Astrocyte (in vitro differentiated cells and primary cell): ENCODE measurements at regions not wholly inside any gene's neighbourhood (a gene's known extent, or its start where the extent isn't known, plus 50 kb on each side); places are given as distances from the start of the nearest gene placed in this dataset.
"Not testable (repeated sequence)": the region's sequence is repeated elsewhere in the genome, so short reads cannot be mapped to it uniquely, and the experiment has no call there.

Experiments
- CTCF ChIP-seq: IDR thresholded peaks from 2 replicates; pipeline ENCODE4 v1.5.1; 2011; ENCODE audit warnings: low read depth, mild to moderate bottlenecking, inconsistent platforms, low read length, moderate library complexity; ENCODE audit not compliant: insufficient read depth
- EZH2 ChIP-seq: IDR thresholded peaks from 2 replicates; pipeline ENCODE4 v1.6.1; 2012; ENCODE audit warnings: mild to moderate bottlenecking, low read length, inconsistent platforms; ENCODE audit not compliant: insufficient read depth

- not testable (repeated sequence) for TF ChIP-seq CTCF, EZH2
These were observed 295.4 kb downstream of the RPIA start for GRCh38 chr2:88986721-88987330.
